Ovary (tissue), 3 donors: ENCODE measurements at regions not wholly inside any gene's neighbourhood (a gene's known extent, or its start where the extent isn't known, plus 50 kb on each side); places are given as distances from the start of the nearest gene placed in this dataset.

Experiments
- CTCF ChIP-seq, 3 donors: fragments of 450-650 bp in 2 of 3; fragments of 200-600 bp in 1 of 3; IDR thresholded peaks; one replicate each; pipeline versions ENCODE4 v1.5.1 to v1.8.0; 2016 to 2022; ENCODE audit warnings: antibody characterized with exemption in 3 of 3, mild to moderate bottlenecking in 1 of 3
- EP300 ChIP-seq: sonication (generic); formaldehyde crosslinking; IDR thresholded peaks from one replicate; pipeline ENCODE4 v1.6.1; 2017; ENCODE audit warnings: antibody characterized with exemption
- POLR2A ChIP-seq: fragments of 450-650 bp; IDR thresholded peaks from one replicate; pipeline ENCODE4 v1.6.1; 2017; ENCODE audit warnings: antibody characterized with exemption, mild to moderate bottlenecking, moderate library complexity
- donor health status: DM: no; HTN: no; CAD: no.

- TF ChIP-seq POLR2A: no peak
- no peak for TF ChIP-seq CTCF (IDR thresholded peaks at IDR 0.05)
- no peak for TF ChIP-seq EP300
These were observed 579.2 kb downstream of the PTPRC start for GRCh38 chr1:199218065-199218464.
